NT2/D1 (cell line): ENCODE measurements at regions not wholly inside any gene's neighbourhood (a gene's known extent, or its start where the extent isn't known, plus 50 kb on each side); places are given as distances from the start of the nearest gene placed in this dataset.

Experiments used
- SUZ12 ChIP-seq: IDR thresholded peaks from 2 replicates; pipeline ENCODE4 v1.6.1; 2011; ENCODE audit not compliant: insufficient read length, insufficient read depth; ENCODE audit errors: extremely low read depth
- YY1 ChIP-seq: IDR thresholded peaks from 2 replicates; pipeline ENCODE4 v1.6.1; 2011; ENCODE audit not compliant: insufficient read length, insufficient read depth
- ZNF274 ChIP-seq: IDR thresholded peaks from 2 replicates; pipeline ENCODE4 v1.6.1; 2011; ENCODE audit warnings: mild to moderate bottlenecking, low read depth, low read length

- TF ChIP-seq SUZ12, result no peak
- no peak for TF ChIP-seq ZNF274
- TF ChIP-seq YY1, result no peak
Measured at GRCh38 chr4:91894006-91894405, 409.8 kb upstream of the GRID2 start.
